ENCODE measurements at regions not wholly inside any gene's neighbourhood (a gene's known extent, or its start where the extent isn't known, plus 50 kb on each side); places are given as distances from the start of the nearest gene placed in this dataset.

- Histone ChIP-seq H3K4me3 (ENCODE audit: insufficient read depth, low read length, poor library complexity, severe bottlenecking) (no peak overlapping the region), H3K27me3 (ENCODE audit: low read length) (no peaks in the 10 kb centered on the region), H3K9me2 (replicated peaks; ENCODE audit: insufficient read depth, low read length) (no peaks in the 10 kb centered on the region), H2AFZ (ENCODE audit: low read depth, low read length, severe bottlenecking) (no peak overlapping the region), H4K20me1 (ENCODE audit: low read depth, low read length) (no peaks in the 10 kb centered on the region), H3F3A (ENCODE audit: insufficient read depth) (no peaks in the 10 kb centered on the region), H3K36me3 (ENCODE audit: low read length) (no peaks in the 10 kb centered on the region), H3K4me2 (ENCODE audit: low read depth, low read length, poor library complexity, severe bottlenecking) (no peak overlapping the region), H3K9me3 (ENCODE audit: insufficient read depth, low read length) (no peaks in the 10 kb centered on the region), H3K79me2 (ENCODE audit: insufficient read depth, low read length) (no peaks in the 10 kb centered on the region), H3K9ac (ENCODE audit: low read length) (no peak overlapping the region), H3K27ac (ENCODE audit: low read depth, low read length) (no peak overlapping the region)
- TF ChIP-seq EZH2phosphoT487 (conservative IDR thresholded peaks at IDR 0.05; ENCODE audit: low read length) (no peak), CTCF (IDR thresholded peaks at IDR 0.05; ENCODE audit: insufficient read depth, low read length, poor library complexity, severe bottlenecking) (no peak)
Observed at GRCh38 chr7:112996331-112996871, 90.2 kb downstream of the GPR85 start.

- Histone ChIP-seq H3K9me3 (ENCODE audit: insufficient read depth, low read length) (no peaks in the 10 kb centered on the region), H3K9ac (ENCODE audit: low read length) (no peak overlapping the region), H3K9me2 (replicated peaks; ENCODE audit: insufficient read depth, low read length) (no peaks in the 10 kb centered on the region), H3K27ac (ENCODE audit: low read depth, low read length) (no peak overlapping the region), H3K36me3 (ENCODE audit: low read length) (no peaks in the 10 kb centered on the region), H3K4me2 (ENCODE audit: low read depth, low read length, poor library complexity, severe bottlenecking) (no peak overlapping the region), H3K79me2 (ENCODE audit: insufficient read depth, low read length) (no peaks in the 10 kb centered on the region), H3K27me3 (ENCODE audit: low read length) (no peaks in the 10 kb centered on the region), H3F3A (ENCODE audit: insufficient read depth) (no peaks in the 10 kb centered on the region), H4K20me1 (ENCODE audit: low read depth, low read length) (no peaks in the 10 kb centered on the region), H3K4me3 (ENCODE audit: insufficient read depth, low read length, poor library complexity, severe bottlenecking) (no peak overlapping the region), H2AFZ (ENCODE audit: low read depth, low read length, severe bottlenecking) (no peak overlapping the region)
- TF ChIP-seq EZH2phosphoT487 (conservative IDR thresholded peaks at IDR 0.05; ENCODE audit: low read length) = no peak
- no peak for TF ChIP-seq CTCF (IDR thresholded peaks at IDR 0.05; ENCODE audit: insufficient read depth, low read length, poor library complexity, severe bottlenecking)
Observed at GRCh38 chr7:112995059-112995824, 91.4 kb downstream of the GPR85 start.

GRCh38 chr7:112994656-112995055 lies 92.0 kb downstream of the GPR85 start:
- TF ChIP-seq CTCF (IDR thresholded peaks at IDR 0.05; ENCODE audit: insufficient read depth, low read length, poor library complexity, severe bottlenecking) (no peak), EZH2phosphoT487 (conservative IDR thresholded peaks at IDR 0.05; ENCODE audit: low read length) (no peak)
- H3K4me3 ChIP-seq (ENCODE audit: insufficient read depth, low read length, poor library complexity, severe bottlenecking) = no peak overlapping the region
- H2AFZ ChIP-seq (ENCODE audit: low read depth, low read length, severe bottlenecking) = no peak overlapping the region
- H3F3A ChIP-seq (ENCODE audit: insufficient read depth) = no peaks in the 10 kb centered on the region
- no peaks in the 10 kb centered on the region for H4K20me1 ChIP-seq (ENCODE audit: low read depth, low read length)
- H3K27ac ChIP-seq (ENCODE audit: low read depth, low read length) = no peak overlapping the region
- H3K9ac ChIP-seq (ENCODE audit: low read length) = no peak overlapping the region
- no peaks in the 10 kb centered on the region for H3K36me3 ChIP-seq (ENCODE audit: low read length)
- no peaks in the 10 kb centered on the region for H3K9me3 ChIP-seq (ENCODE audit: insufficient read depth, low read length)
- H3K79me2 ChIP-seq (ENCODE audit: insufficient read depth, low read length) = no peaks in the 10 kb centered on the region
- no peaks in the 10 kb centered on the region for H3K27me3 ChIP-seq (ENCODE audit: low read length)
- H3K4me2 ChIP-seq (ENCODE audit: low read depth, low read length, poor library complexity, severe bottlenecking) = no peak overlapping the region
- H3K9me2 ChIP-seq (replicated peaks; ENCODE audit: insufficient read depth, low read length) = no peaks in the 10 kb centered on the region

Measured in SU-DHL-6 (cell line).